GM12874 (cell line): ENCODE measurements at regions not wholly inside any gene's neighbourhood (a gene's known extent, or its start where the extent isn't known, plus 50 kb on each side); places are given as distances from the start of the nearest gene placed in this dataset.

Experiments used
- TF ChIP-seq, protein P1 (sequence below): IDR thresholded peaks from 2 replicates; pipeline ENCODE4 v1.5.1; 2011; ENCODE audit warnings: low read depth, mild to moderate bottlenecking, control low read depth, low read length, moderate library complexity; ENCODE audit not compliant: insufficient read depth

DNA sequence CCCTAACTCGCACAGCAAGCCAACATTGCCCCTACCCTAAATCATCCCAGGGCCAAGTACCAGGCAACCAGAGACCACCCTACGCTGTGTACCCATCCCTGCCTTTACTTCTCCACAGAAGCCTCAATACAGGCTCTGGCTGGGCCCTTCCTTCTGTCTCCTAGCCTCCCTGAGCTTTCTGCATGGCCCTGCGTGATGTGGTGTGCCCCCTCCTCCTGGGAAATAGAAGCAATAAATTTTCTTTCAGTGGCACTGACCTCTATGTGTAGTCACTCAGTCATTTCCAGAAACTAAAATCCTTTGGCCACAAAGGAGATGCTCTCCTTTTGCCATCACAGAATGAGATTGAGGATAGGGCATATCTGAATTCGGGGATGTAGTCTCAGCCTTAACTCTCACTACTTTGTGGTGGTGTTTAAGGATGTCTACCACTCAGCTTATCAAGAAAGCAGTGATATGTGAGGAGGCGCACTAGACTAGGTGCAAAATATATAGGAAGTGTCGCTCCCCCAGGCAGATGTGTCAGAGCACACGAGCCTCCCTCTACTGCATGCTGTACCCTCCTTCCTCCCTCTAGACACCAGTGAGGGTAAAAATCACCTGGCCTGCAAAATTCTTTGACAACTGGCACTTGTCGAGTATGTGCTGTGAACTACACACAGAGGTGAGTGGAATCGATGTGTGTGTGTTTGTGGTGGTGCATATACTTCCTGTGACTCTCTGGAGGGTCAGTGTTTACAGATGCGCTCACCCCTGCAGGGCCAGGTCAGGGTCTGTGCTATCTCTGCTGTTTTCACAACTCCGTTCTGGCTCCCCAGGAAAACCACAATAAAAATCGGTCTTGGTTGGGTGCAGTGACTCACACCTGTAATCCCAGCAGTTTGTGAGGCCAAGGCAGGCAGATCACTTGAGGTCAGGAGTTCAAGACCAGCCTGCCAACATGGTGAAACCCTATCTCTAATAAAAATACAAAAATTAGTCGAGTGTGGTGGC, 825.9 kb upstream of the IGFBP3 start:
- TF ChIP-seq, protein P1, sequence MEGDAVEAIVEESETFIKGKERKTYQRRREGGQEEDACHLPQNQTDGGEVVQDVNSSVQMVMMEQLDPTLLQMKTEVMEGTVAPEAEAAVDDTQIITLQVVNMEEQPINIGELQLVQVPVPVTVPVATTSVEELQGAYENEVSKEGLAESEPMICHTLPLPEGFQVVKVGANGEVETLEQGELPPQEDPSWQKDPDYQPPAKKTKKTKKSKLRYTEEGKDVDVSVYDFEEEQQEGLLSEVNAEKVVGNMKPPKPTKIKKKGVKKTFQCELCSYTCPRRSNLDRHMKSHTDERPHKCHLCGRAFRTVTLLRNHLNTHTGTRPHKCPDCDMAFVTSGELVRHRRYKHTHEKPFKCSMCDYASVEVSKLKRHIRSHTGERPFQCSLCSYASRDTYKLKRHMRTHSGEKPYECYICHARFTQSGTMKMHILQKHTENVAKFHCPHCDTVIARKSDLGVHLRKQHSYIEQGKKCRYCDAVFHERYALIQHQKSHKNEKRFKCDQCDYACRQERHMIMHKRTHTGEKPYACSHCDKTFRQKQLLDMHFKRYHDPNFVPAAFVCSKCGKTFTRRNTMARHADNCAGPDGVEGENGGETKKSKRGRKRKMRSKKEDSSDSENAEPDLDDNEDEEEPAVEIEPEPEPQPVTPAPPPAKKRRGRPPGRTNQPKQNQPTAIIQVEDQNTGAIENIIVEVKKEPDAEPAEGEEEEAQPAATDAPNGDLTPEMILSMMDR = no peak

DNA sequence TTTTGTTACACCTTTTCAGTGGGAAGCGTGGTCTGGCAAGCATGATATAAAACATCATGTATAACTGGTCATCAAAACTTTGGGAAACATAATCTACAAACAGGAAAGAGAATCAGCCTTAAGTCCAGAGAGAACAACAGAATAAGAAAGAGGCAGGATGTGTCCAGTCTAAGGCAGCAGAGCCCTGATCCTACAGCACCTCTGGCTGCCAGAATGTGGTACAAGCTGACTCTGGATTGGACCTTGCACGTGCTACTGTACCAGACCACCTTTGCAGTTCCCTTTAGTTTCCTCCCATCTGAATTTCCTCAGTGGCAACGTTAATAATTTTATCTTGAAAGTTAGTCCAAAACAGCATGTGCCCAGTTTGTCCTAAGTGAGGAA, 824.6 kb upstream of the IGFBP3 start:
- TF ChIP-seq, protein P1 = no peak

DNA sequence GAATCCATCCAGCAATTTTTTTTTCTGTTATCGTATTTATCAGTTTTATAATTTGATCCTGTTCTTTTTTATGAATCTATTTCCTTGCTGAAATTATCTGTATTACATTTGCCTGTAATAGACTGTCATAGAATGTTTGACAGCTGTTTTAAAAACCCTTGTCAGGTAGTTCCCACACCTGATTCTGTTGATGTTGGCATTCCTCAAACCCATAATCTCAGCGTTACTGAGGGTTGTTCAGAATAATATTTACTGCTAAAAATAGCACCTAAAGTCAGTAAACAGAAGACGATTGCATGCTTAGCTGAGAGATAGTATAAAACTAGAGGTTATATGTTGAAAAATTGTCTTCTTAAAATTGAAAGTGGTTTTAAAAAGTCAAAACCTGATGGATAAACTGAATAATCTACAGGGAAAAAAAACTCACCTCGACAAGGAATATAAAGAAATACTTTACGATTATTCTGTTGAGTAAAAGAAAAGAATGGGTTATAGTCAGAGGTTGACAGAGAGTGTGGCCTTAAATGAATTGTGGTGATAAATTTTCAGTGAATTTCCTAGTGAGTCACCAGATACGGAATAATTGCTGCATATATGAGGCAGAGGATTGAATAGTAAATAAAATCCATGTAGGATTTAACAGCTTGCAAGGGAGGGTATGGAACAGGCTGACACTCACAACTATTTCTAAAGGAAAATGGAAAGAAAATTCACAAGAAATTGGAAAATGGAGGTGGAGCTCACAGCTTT, 824.1 kb upstream of the IGFBP3 start:
- TF ChIP-seq, protein P1 = no peak

DNA sequence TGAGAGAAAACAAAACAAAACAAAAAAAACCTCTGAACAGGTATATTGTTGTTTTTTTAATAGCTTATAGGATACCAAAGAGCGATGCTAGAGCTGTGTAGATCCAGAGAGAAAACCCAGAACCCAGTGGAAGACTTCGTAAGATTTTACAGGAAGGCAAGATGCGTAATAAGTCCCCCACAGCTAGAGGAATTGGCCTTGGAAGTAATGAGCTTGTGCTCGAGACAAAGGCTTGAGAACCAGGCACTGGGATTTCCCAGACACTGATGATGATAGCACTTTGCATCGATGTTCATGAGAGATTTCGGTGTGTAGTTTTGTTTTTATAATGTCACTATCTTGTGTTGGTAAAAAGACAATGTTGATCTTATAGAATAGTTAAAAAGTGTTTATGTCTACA, 821.5 kb upstream of the IGFBP3 start:
- TF ChIP-seq, protein P1 = no peak

DNA sequence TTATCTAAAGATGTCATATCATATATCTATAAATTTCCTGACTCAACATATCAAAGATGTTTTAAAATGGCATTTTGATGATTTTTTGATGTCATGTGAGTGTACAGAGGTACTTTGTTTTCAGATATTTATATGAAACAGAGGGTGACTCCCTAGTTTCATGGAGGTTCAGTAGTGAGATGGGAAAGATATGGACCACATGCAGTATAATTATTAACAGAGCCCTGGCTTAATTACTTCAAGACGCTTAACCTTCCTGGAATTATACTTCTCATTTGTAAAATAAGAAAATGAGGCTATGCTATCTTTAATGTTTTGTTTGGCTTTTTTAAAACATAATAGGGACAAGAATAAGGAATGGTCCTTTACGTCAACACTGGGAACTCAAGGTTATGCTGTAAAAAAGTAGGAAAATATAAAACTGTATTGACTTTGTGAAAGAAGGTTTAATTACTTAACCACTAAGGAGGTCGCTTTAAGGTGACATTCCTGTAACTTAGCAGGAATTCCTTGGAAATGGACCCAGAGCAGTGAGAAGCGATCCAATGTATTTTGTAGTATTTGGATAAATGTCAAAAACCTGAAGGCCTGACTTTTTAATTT, 821.0 kb upstream of the IGFBP3 start:
- TF ChIP-seq, protein P1 = no peak

DNA sequence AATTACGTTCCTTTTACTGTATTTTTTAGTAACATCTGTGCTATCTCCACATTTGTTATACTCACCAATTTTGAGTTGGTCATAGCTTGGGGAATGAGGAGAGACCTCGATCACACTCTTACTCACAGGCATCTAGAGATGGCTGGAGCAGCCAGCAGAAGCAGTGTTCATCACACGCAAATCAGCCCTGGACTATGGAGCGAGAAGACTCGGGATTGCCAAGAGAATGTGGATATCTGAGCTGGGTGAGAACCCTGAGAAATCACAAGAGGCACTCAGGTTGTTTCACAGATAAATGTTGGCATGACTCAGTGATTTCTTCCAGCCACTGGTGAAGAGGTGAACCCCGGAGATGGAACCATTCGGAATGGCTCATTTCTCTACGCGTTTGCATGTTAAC, 820.1 kb upstream of the IGFBP3 start:
- TF ChIP-seq, protein P1 = no peak
